Spleen (tissue), 11 donors: ENCODE measurements at regions not wholly inside any gene's neighbourhood (a gene's known extent, or its start where the extent isn't known, plus 50 kb on each side); places are given as distances from the start of the nearest gene placed in this dataset.
"Not testable (repeated sequence)": the region's sequence is repeated elsewhere in the genome, so short reads cannot be mapped to it uniquely, and the experiment has no call there.

Experiments used
- DNase-seq: peaks from one replicate; pipeline ENCODE4 v3.0.0-alpha.2; 2020
- H3K27ac ChIP-seq, 8 donors: fragments of 200-600 bp; sonication (generic) in 7 of 8; 1 replicate in 4 of 8; 2 replicates in 4 of 8; pipeline versions ENCODE4 v1.5.0 to v1.8.0; 2016 to 2021; ENCODE audit warnings: inconsistent platforms in 4 of 8, mild to moderate bottlenecking in 4 of 8, moderate library complexity in 1 of 8
- H3K27me3 ChIP-seq, 7 donors: fragments of 200-600 bp; sonication (generic) in 6 of 7; replicated peaks in 1 of 7; 1 replicate in 4 of 7; 2 replicates in 3 of 7; pipeline versions ENCODE4 v1.5.0 to v1.8.0; 2016 to 2021; ENCODE audit warnings: inconsistent platforms in 3 of 7, mild to moderate bottlenecking in 1 of 7
- H3K36me3 ChIP-seq, 6 donors: fragments of 200-600 bp; sonication (generic) in 5 of 6; 1 replicate in 4 of 6; 2 replicates in 2 of 6; pipeline versions ENCODE4 v1.5.0 to v1.8.0; 2016 to 2021; ENCODE audit warnings: inconsistent platforms in 2 of 6
- H3K4me1 ChIP-seq, 6 donors: fragments of 200-600 bp; sonication (generic) in 5 of 6; 1 replicate in 3 of 6; 2 replicates in 3 of 6; pipeline versions ENCODE4 v1.5.0 to v1.8.0; 2016 to 2021; ENCODE audit warnings: inconsistent platforms in 3 of 6
- H3K4me3 ChIP-seq, 8 donors: fragments of 200-600 bp; sonication (generic) in 7 of 8; 1 replicate in 4 of 8; 2 replicates in 4 of 8; pipeline versions ENCODE4 v1.5.0 to v1.8.0; 2016 to 2021; ENCODE audit warnings: inconsistent platforms in 4 of 8, mild to moderate bottlenecking in 4 of 8, moderate library complexity in 2 of 8
- H3K9me3 ChIP-seq, 8 donors: fragments of 200-600 bp; sonication (generic) in 7 of 8; 1 replicate in 4 of 8; 2 replicates in 4 of 8; pipeline versions ENCODE4 v1.5.0 to v1.8.0; 2016 to 2021; ENCODE audit warnings: inconsistent platforms in 4 of 8
- CTCF ChIP-seq, 11 experiments: fragments of 200-600 bp in 7 of 11; fragments of 450-650 bp in 4 of 11; sonication (generic) in 4 of 11; IDR thresholded peaks in 8 of 11; conservative IDR thresholded peaks in 3 of 11; 1 replicate in 7 of 11; 2 replicates in 4 of 11; pipeline versions ENCODE4 v1.4.0 to v1.8.0; 2016 to 2021; ENCODE audit warnings: antibody characterized with exemption in 11 of 11, inconsistent platforms in 4 of 11, mild to moderate bottlenecking in 1 of 11
- POLR2A ChIP-seq, 3 donors: fragments of 450-650 bp; IDR thresholded peaks; one replicate each; pipeline ENCODE4 v1.5.1; 2017; ENCODE audit warnings: antibody characterized with exemption in 3 of 3, mild to moderate bottlenecking in 1 of 3
- POLR2AphosphoS5 ChIP-seq, 3 donors: sonication (generic); formaldehyde crosslinking; IDR thresholded peaks; one replicate each; pipeline ENCODE4 v1.5.1; 2017; ENCODE audit warnings: antibody characterized with exemption in 3 of 3
- WGBS, 5 donors: extraction: QIAGEN DNeasy Blood & Tissue Kit in 3 of 5; methylation state at CpG; one replicate each; pipeline versions ENCODE4 v1.1.5 to v1.1.7; 2013 to 2018; 5-methylcytosine and 5-hydroxymethylcytosine counted together
- intact Hi-C: fragments of 100-400 bp; cut with DNase I; formaldehyde crosslinking; loops from one replicate; pipeline ENCODE4 v1.15.0; 2023; ENCODE audit warnings: low total_unique reads
- donor health status: healthy with polysubstance abuse.
- donor health status: DM: no; HTN: no; CAD: no; lungs with moderate emphysema.
- donor health status: DM: no; HTN: no; CAD: no.
- donor health status: Bipolar disorder and iron deficiency.
- donor health status: healthy.
- donor health status: DM: no; HTN: no; CAD: no.
- donor health status: DM: yes; HTN: yes; CAD: no.

GRCh38 chr18:52163478-52163877, 176.5 kb upstream of the DCC start:
- no peak for TF ChIP-seq POLR2A (IDR thresholded peaks at IDR 0.05)
- no peak for TF ChIP-seq POLR2AphosphoS5 (IDR thresholded peaks at IDR 0.05)
- no peak for TF ChIP-seq CTCF (IDR thresholded peaks at IDR 0.05 in 8 of 11, conservative IDR thresholded peaks at IDR 0.05 in 3 of 11)
- H3K27me3 ChIP-seq: no peaks in the 10 kb centered on the region
- no peak for DNase-seq
- no peak overlapping the region for H3K4me3 ChIP-seq
- WGBS, 5 donors: 90 to 100% (median 96%) methylated on average over 1 of the region's 1 CpG
- H3K4me1 ChIP-seq: no peaks in the 10 kb centered on the region
- intact Hi-C loops: no loop called here
- peaks cover 0 to 46% (median 17%) of the 10 kb centered on the region in 8 donors for H3K9me3 ChIP-seq
- H3K36me3 ChIP-seq: no peaks in the 10 kb centered on the region
- H3K27ac ChIP-seq: no peak overlapping the region

- H3K4me3 ChIP-seq, intact Hi-C loops, H3K27ac ChIP-seq, H3K27me3 ChIP-seq, H3K36me3 ChIP-seq, DNase-seq, H3K4me1 ChIP-seq: not testable (repeated sequence)
- H3K9me3 ChIP-seq: peaks cover 0 to 21% (median 13%) of the 10 kb centered on the region in 8 donors
- WGBS, 5 donors: 65 to 88% (median 80%) methylated on average over 3 of the region's 3 CpGs
Observed at GRCh38 chr18:52168131-52168530, 171.9 kb upstream of the DCC start.

GRCh38 chr18:52174220-52174619, 165.8 kb upstream of the DCC start:
- Histone ChIP-seq H3K36me3 (no peaks in the 10 kb centered on the region), H3K27me3 (no peaks in the 10 kb centered on the region), H3K4me1 (no peaks in the 10 kb centered on the region), H3K4me3 (no peak overlapping the region), H3K27ac (no peak overlapping the region), H3K9me3 (no peaks in the 10 kb centered on the region)
- TF ChIP-seq CTCF (IDR thresholded peaks at IDR 0.05 in 8 of 11, conservative IDR thresholded peaks at IDR 0.05 in 3 of 11): no peak
- no peak for TF ChIP-seq POLR2A (IDR thresholded peaks at IDR 0.05)
- no peak for TF ChIP-seq POLR2AphosphoS5 (IDR thresholded peaks at IDR 0.05)
- 82 to 98% (median 86%) methylated on average over 1 of the region's 1 CpG for WGBS, 5 donors
- no peak for DNase-seq
- intact Hi-C loops: no loop called here

- 59 to 77% (median 73%) methylated on average over 1 of the region's 1 CpG for WGBS, 5 donors
- intact Hi-C loops: no loop called here
- no peak overlapping the region for H3K27ac ChIP-seq
- H3K9me3 ChIP-seq: no peaks in the 10 kb centered on the region
- no peak overlapping the region for H3K4me3 ChIP-seq
- no peaks in the 10 kb centered on the region for H3K36me3 ChIP-seq
- H3K27me3 ChIP-seq: no peaks in the 10 kb centered on the region
- no peaks in the 10 kb centered on the region for H3K4me1 ChIP-seq
- TF ChIP-seq POLR2AphosphoS5 (IDR thresholded peaks at IDR 0.05) (no peak), POLR2A (IDR thresholded peaks at IDR 0.05) (no peak), CTCF (IDR thresholded peaks at IDR 0.05 in 8 of 11, conservative IDR thresholded peaks at IDR 0.05 in 3 of 11) (no peak)
- DNase-seq: no peak
Observed at GRCh38 chr18:52175406-52175805, 164.6 kb upstream of the DCC start.

- H3K27ac ChIP-seq: no peak overlapping the region
- DNase-seq: no peak
- no peaks in the 10 kb centered on the region for H3K4me1 ChIP-seq
- no peak overlapping the region for H3K4me3 ChIP-seq
- intact Hi-C loops: no loop called here
- H3K9me3 ChIP-seq: peaks cover 0 to 11% (median 0%) of the 10 kb centered on the region in 8 donors
- no peaks in the 10 kb centered on the region for H3K27me3 ChIP-seq
- 82 to 100% (median 90%) methylated on average over 2 of the region's 2 CpGs for WGBS, 5 donors
- TF ChIP-seq CTCF (IDR thresholded peaks at IDR 0.05 in 8 of 11, conservative IDR thresholded peaks at IDR 0.05 in 3 of 11) (no peak), POLR2A (IDR thresholded peaks at IDR 0.05) (no peak), POLR2AphosphoS5 (IDR thresholded peaks at IDR 0.05) (no peak)
- no peaks in the 10 kb centered on the region for H3K36me3 ChIP-seq
Observed at GRCh38 chr18:52183107-52183506, 156.9 kb upstream of the DCC start.
